Osteocyte (in vitro differentiated cells): ENCODE measurements at regions not wholly inside any gene's neighbourhood (a gene's known extent, or its start where the extent isn't known, plus 50 kb on each side); places are given as distances from the start of the nearest gene placed in this dataset.
"Not testable (repeated sequence)": the region's sequence is repeated elsewhere in the genome, so short reads cannot be mapped to it uniquely, and the experiment has no call there.

ENCODE experiments used
- DNase-seq: peaks from one replicate; pipeline ENCODE4 v3.0.0; 2021; ENCODE audit warnings: mixed read lengths; ENCODE audit not compliant: unreplicated experiment; ENCODE audit errors: extremely low spot score
- H3K27ac Mint-ChIP-seq: one replicate; pipeline ENCODE4 v1.8.0; 2021; ENCODE audit warnings: mild to moderate bottlenecking, mixed read lengths; ENCODE audit not compliant: unreplicated experiment
- H3K27me3 Mint-ChIP-seq: one replicate; pipeline ENCODE4 v1.8.0; 2021; ENCODE audit warnings: mixed read lengths; ENCODE audit not compliant: unreplicated experiment
- H3K36me3 Mint-ChIP-seq: one replicate; pipeline ENCODE4 v1.8.0; 2021; ENCODE audit warnings: mixed read lengths; ENCODE audit not compliant: unreplicated experiment
- H3K4me1 Mint-ChIP-seq: one replicate; pipeline ENCODE4 v1.8.0; 2021; ENCODE audit warnings: mixed read lengths; ENCODE audit not compliant: unreplicated experiment
- H3K4me3 Mint-ChIP-seq: one replicate; pipeline ENCODE4 v1.8.0; 2021; ENCODE audit warnings: mild to moderate bottlenecking, moderate library complexity, mixed read lengths; ENCODE audit not compliant: unreplicated experiment
- H3K9me3 Mint-ChIP-seq: one replicate; pipeline ENCODE4 v1.8.0; 2021; ENCODE audit warnings: mixed read lengths; ENCODE audit not compliant: unreplicated experiment
- CTCF ChIP-seq: fragments of 200-600 bp; sonication (generic); IDR thresholded peaks from 2 replicates; pipeline ENCODE4 v1.5.0; 2021; ENCODE audit warnings: antibody characterized with exemption, mild to moderate bottlenecking, moderate library complexity

- DNase-seq, result no peak
- no peaks in the 10 kb centered on the region for H3K27me3 Mint-ChIP-seq
- TF ChIP-seq CTCF, result no peak
- H3K4me3 Mint-ChIP-seq, result no peak overlapping the region
- peaks cover 2% of the 10 kb centered on the region for H3K4me1 Mint-ChIP-seq
- H3K9me3 Mint-ChIP-seq, result no peaks in the 10 kb centered on the region
- H3K36me3 Mint-ChIP-seq, result no peaks in the 10 kb centered on the region
- no peak overlapping the region for H3K27ac Mint-ChIP-seq
These were observed 62.6 kb upstream of the AKAP12 start for GRCh38 chr6:151176911-151177770.

- no peak for TF ChIP-seq CTCF
- DNase-seq, result no peak
- peaks cover 8% of the 10 kb centered on the region for H3K9me3 Mint-ChIP-seq
These were observed 61.4 kb upstream of the AKAP12 start for GRCh38 chr6:151178373-151178772.

GRCh38 chr6:151179321-151179720 lies 60.4 kb upstream of the AKAP12 start:
- Mint-ChIP-seq H3K27me3 (no peaks in the 10 kb centered on the region), H3K4me1 (no peaks in the 10 kb centered on the region), H3K4me3 (no peak overlapping the region), H3K27ac (no peak overlapping the region), H3K36me3 (no peaks in the 10 kb centered on the region), H3K9me3 (peaks cover 13% of the 10 kb centered on the region)
- no peak for TF ChIP-seq CTCF
- DNase-seq, result no peak

More at GRCh38 chr6:151178373-151178772, 61.4 kb upstream of the AKAP12 start:
- no peaks in the 10 kb centered on the region for H3K27me3 Mint-ChIP-seq
- H3K27ac Mint-ChIP-seq, result no peak overlapping the region
- no peak overlapping the region for H3K4me3 Mint-ChIP-seq
- H3K36me3 Mint-ChIP-seq, result no peaks in the 10 kb centered on the region
- H3K4me1 Mint-ChIP-seq, result peaks cover 2% of the 10 kb centered on the region

GRCh38 chr6:151180330-151181048 lies 59.3 kb upstream of the AKAP12 start:
- TF ChIP-seq CTCF, result no peak
- H3K27ac Mint-ChIP-seq, result no peak overlapping the region
- no peaks in the 10 kb centered on the region for H3K36me3 Mint-ChIP-seq
- no peaks in the 10 kb centered on the region for H3K27me3 Mint-ChIP-seq
- DNase-seq, result no peak
- peaks cover 13% of the 10 kb centered on the region for H3K9me3 Mint-ChIP-seq
- no peak overlapping the region for H3K4me3 Mint-ChIP-seq
- no peaks in the 10 kb centered on the region for H3K4me1 Mint-ChIP-seq

- H3K4me1 Mint-ChIP-seq, result peaks cover 6% of the 10 kb centered on the region
- H3K36me3 Mint-ChIP-seq, result no peaks in the 10 kb centered on the region
- H3K4me3 Mint-ChIP-seq, result no peak overlapping the region
- DNase-seq, result no peak
- no peak for TF ChIP-seq CTCF
- H3K27me3 Mint-ChIP-seq, result no peaks in the 10 kb centered on the region
- no peak overlapping the region for H3K27ac Mint-ChIP-seq
- H3K9me3 Mint-ChIP-seq, result peaks cover 13% of the 10 kb centered on the region
These were observed 57.9 kb upstream of the AKAP12 start for GRCh38 chr6:151181706-151182363.

- H3K27ac Mint-ChIP-seq, H3K4me1 Mint-ChIP-seq, H3K27me3 Mint-ChIP-seq, DNase-seq, H3K4me3 Mint-ChIP-seq, H3K36me3 Mint-ChIP-seq: not testable (repeated sequence)
- H3K9me3 Mint-ChIP-seq, result peaks cover 13% of the 10 kb centered on the region
These were observed 56.8 kb upstream of the AKAP12 start for GRCh38 chr6:151182958-151183357.
